ENCODE measurements at regions not wholly inside any gene's neighbourhood (a gene's known extent, or its start where the extent isn't known, plus 50 kb on each side); places are given as distances from the start of the nearest gene placed in this dataset.
"Not testable (repeated sequence)": the region's sequence is repeated elsewhere in the genome, so short reads cannot be mapped to it uniquely, and the experiment has no call there.

DNA sequence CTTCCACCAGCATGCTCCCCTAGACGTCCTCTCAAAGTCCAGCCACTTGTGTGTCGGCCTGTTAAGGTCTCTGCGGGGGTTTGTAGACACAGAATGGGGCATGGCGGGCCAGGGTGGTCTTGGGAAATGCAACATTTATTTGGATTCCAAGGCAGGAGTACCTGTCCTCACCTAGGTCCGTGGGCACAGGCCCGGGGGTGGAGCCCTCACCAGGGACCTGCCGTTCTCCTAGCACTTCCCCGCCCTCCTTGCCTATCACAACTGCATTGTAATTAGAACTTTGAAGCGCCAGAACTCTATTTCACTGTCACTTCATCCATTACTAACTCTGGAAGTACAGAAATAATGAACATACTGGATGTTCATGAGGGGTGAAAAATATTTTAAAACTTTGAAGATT, 268.3 kb upstream of the ACTBL2 start:
- no peaks in the 10 kb centered on the region for H3K36me3 Mint-ChIP-seq (ENCODE audit: low read depth)
- H3K27ac Mint-ChIP-seq = no peak overlapping the region
- H3K4me1 Mint-ChIP-seq (ENCODE audit: low read depth) = no peaks in the 10 kb centered on the region
- H3K27me3 Mint-ChIP-seq (ENCODE audit: low read depth) = peaks cover 3% of the 10 kb centered on the region
- H3K4me3 Mint-ChIP-seq (ENCODE audit: low read depth) = no peak overlapping the region
- no peak for DNase-seq (ENCODE audit: low spot score)
- intact Hi-C loops (cut with micrococcal nuclease) = no loop called here
- no peaks in the 10 kb centered on the region for H3K9me3 Mint-ChIP-seq

DNA sequence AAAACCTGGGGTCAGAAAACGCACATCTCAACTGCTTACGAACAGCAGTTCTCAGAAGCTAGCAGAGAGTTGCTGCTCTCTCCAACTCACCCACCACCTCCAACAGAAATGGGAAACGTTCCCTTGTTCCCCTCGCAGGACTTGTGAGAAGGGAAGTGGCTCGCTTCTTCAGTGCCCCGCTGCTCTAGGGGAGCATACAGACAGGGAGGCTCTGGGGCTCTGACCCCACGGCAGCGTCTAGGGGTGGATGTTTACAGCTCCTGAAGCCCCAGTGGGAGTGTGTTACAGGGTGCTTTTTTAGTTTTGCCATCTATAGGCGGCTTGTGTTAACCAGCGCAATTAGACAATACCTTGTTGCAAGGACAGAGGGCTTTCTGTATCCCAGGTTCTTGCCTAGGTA, 267.7 kb upstream of the ACTBL2 start:
- no peak overlapping the region for H3K4me3 Mint-ChIP-seq (ENCODE audit: low read depth)
- no peaks in the 10 kb centered on the region for H3K36me3 Mint-ChIP-seq (ENCODE audit: low read depth)
- intact Hi-C loops (cut with micrococcal nuclease) = no loop called here
- no peak overlapping the region for H3K27ac Mint-ChIP-seq
- DNase-seq (ENCODE audit: low spot score) = no peak
- H3K4me1 Mint-ChIP-seq (ENCODE audit: low read depth) = no peaks in the 10 kb centered on the region
- peaks cover 3% of the 10 kb centered on the region for H3K27me3 Mint-ChIP-seq (ENCODE audit: low read depth)
- no peaks in the 10 kb centered on the region for H3K9me3 Mint-ChIP-seq

DNA sequence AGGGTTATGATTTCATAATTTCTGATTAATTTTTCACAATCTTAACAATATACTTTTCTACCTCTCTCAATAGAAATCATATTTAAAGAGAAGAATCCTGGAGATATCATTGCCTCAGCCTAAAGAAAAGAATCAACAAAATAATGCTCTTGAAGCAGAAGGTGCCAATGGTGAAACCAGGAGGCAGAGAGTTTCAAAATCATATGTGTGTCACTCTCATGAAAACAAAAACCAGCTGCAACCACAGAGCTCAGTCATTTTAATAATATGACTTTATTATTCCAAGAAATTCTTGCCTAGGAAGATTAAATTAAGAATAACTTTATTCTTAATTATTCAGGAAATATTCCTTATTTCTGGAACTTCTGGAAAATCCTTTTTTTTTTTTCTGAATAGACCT, 266.8 kb upstream of the ACTBL2 start:
- intact Hi-C loops (cut with micrococcal nuclease) = no loop called here
- Mint-ChIP-seq H3K4me3 (ENCODE audit: low read depth) (no peak overlapping the region), H3K27me3 (ENCODE audit: low read depth) (peaks cover 6% of the 10 kb centered on the region), H3K9me3 (no peaks in the 10 kb centered on the region), H3K4me1 (ENCODE audit: low read depth) (no peaks in the 10 kb centered on the region), H3K36me3 (ENCODE audit: low read depth) (no peaks in the 10 kb centered on the region), H3K27ac (no peak overlapping the region)
- no peak for DNase-seq (ENCODE audit: low spot score)

DNA sequence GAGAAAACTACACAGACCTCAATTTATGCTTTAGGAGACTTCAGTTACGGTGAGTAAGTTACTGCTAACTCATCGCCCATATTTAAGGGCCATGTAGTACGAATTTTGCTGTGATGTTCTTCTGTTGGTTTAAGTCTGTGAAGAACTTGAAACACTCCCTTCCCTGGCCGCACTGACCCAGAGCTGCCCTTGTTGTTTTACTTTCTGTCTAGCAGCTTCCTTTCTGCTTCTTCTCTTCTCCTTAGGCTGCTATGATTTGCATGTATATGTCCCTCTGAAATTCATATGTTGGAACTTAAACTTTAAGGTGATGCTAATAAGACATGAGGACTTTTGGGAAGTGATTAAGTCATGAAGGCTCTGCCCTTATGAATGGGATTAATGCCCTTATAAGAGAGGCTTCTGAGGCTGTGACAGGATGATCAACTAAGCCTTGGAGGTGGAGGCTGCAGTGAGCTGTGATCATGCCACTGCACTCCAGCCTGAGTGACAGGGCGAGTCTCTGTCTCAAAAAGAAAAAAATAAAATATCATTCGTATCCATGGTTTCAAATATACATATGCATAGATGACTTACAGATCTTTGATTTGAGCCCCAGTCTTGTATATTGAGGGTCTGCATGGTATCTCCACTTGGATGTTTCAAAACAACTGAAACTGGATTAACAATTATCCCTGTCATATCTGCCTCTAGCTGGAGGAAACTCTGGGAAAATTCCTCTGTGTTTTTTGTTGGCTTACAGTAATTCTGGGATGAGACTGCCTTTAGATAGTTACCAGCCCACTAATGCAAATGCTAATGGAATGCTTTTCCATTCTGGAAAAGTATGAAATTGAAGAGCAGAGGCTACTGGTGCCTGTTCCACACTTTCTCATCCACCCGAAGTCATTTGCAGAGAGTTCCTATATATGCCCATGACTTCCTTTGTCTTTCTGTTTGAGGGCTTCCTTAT, 263.4 kb upstream of the ACTBL2 start:
- intact Hi-C loops (cut with micrococcal nuclease) = no loop called here
- Mint-ChIP-seq H3K4me3 (ENCODE audit: low read depth) (no peak overlapping the region), H3K36me3 (ENCODE audit: low read depth) (no peaks in the 10 kb centered on the region), H3K27ac (no peak overlapping the region), H3K9me3 (no peaks in the 10 kb centered on the region), H3K27me3 (ENCODE audit: low read depth) (peaks cover 6% of the 10 kb centered on the region), H3K4me1 (ENCODE audit: low read depth) (no peaks in the 10 kb centered on the region)
- no peak for DNase-seq (ENCODE audit: low spot score)

DNA sequence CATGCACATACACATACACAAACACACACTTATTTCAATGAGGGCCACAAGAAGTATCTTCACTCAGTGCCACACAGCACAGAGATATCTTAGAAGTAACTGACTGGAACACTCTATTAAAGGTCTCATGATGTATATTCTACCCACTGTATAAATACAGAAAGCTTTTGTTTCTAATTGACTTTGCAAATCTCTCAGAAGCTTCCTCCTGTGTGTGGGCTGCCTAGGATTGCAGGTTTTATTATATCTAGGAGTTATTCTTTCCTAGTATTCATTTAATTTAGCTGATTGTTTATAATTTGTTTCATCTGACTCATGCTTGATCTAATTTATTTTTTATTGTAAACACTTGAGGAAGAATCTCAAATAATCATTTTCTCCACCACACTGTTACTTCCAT, 262.4 kb upstream of the ACTBL2 start:
- intact Hi-C loops (cut with micrococcal nuclease) = no loop called here
- DNase-seq (ENCODE audit: low spot score) = no peak
- peaks cover 6% of the 10 kb centered on the region for H3K27me3 Mint-ChIP-seq (ENCODE audit: low read depth)
- no peak overlapping the region for H3K27ac Mint-ChIP-seq
- H3K9me3 Mint-ChIP-seq = no peaks in the 10 kb centered on the region
- no peaks in the 10 kb centered on the region for H3K4me1 Mint-ChIP-seq (ENCODE audit: low read depth)
- H3K36me3 Mint-ChIP-seq (ENCODE audit: low read depth) = no peaks in the 10 kb centered on the region
- no peak overlapping the region for H3K4me3 Mint-ChIP-seq (ENCODE audit: low read depth)

DNA sequence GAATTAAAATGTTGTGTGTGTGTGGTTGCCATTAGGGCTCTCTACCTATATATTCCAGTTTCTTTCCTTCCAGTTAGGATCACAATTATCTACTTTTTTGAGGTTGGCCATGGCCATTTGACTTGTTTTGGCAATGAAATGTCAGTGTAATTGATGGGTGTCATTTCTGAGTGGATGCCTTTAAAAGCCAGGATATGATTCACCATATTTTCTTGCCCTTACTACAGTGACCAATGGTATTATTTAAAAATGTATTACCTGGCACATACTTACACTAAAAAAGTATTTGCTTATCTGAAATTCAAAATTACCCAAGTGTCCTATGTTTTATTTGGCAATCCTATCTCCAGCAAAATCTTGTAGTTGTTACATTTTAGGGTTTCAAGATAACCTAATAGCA, 258.7 kb upstream of the ACTBL2 start:
- DNase-seq (ENCODE audit: low spot score) = no peak
- intact Hi-C loops (cut with micrococcal nuclease) = no loop called here
- no peaks in the 10 kb centered on the region for H3K36me3 Mint-ChIP-seq (ENCODE audit: low read depth)
- H3K27ac Mint-ChIP-seq = no peak overlapping the region
- no peaks in the 10 kb centered on the region for H3K9me3 Mint-ChIP-seq
- no peak overlapping the region for H3K4me3 Mint-ChIP-seq (ENCODE audit: low read depth)
- H3K4me1 Mint-ChIP-seq (ENCODE audit: low read depth) = no peaks in the 10 kb centered on the region
- H3K27me3 Mint-ChIP-seq (ENCODE audit: low read depth) = peaks cover 3% of the 10 kb centered on the region

DNA sequence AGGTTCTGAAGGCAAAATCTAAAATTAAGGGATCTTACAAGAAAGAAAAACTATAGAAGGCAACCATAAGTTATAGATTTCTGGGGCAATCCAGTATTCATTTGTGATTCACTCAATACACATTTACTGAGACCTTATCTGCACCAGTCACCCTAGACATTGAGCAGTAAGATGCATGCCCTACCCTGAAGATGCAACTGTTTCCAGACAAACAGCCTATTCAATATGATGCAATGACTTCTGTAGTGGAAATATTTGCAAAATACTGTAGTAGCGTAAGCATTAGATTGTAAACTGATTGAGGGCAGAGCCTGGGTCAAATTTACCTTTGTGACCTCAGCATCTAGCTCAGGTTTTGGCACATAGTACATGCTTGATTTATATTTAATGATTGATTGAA, 256.2 kb upstream of the ACTBL2 start:
- H3K27me3 Mint-ChIP-seq (ENCODE audit: low read depth) = no peaks in the 10 kb centered on the region
- H3K9me3 Mint-ChIP-seq = no peaks in the 10 kb centered on the region
- H3K4me1 Mint-ChIP-seq (ENCODE audit: low read depth) = no peaks in the 10 kb centered on the region
- no peak overlapping the region for H3K4me3 Mint-ChIP-seq (ENCODE audit: low read depth)
- H3K36me3 Mint-ChIP-seq (ENCODE audit: low read depth) = no peaks in the 10 kb centered on the region
- DNase-seq (ENCODE audit: low spot score) = no peak
- no peak overlapping the region for H3K27ac Mint-ChIP-seq
- intact Hi-C loops (cut with micrococcal nuclease) = no loop called here

DNA sequence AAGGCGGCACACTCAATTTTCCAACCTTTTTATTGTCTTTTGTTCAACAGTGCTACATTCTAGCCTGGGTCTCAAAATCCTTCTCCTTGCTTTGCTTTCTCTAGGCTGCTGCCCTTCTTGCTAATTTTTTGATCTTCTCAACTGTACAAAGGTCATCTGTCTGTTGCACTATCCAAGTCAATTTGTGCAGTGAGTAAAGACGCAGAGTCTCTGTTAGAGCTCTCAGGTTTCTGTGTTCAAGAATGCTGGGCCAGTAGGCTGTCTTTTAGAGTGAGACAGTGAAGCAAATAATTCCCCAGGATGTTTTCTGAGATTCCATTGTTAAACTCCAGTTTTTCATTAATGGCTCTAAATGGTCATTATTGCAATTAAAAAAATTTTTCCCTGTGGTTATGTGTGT, 255.7 kb upstream of the ACTBL2 start:
- DNase-seq (ENCODE audit: low spot score) = no peak
- Mint-ChIP-seq H3K9me3 (no peaks in the 10 kb centered on the region), H3K36me3 (ENCODE audit: low read depth) (no peaks in the 10 kb centered on the region), H3K27me3 (ENCODE audit: low read depth) (no peaks in the 10 kb centered on the region), H3K4me3 (ENCODE audit: low read depth) (no peak overlapping the region), H3K27ac (no peak overlapping the region), H3K4me1 (ENCODE audit: low read depth) (no peaks in the 10 kb centered on the region)
- intact Hi-C loops (cut with micrococcal nuclease) = no loop called here

DNA sequence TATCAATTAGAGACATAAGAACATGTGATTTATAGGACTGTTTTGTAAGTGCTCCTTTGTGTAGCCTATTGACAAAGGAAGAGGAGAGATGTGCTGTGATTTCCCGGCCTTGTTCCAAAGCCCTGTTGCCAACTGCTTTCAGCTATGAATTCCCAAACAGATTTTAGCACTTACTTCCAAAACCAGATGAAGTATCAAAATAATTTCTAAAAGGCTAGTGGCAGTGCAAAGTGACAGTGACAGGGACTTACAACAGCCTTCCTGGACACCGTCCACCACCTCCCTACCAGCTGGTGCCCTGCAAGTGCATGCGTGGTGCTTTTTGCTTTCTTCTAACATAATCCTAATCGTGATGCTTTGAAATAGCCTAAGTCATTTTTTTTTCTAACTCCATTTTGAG, 254.1 kb upstream of the ACTBL2 start:
- Mint-ChIP-seq H3K27ac (no peak overlapping the region), H3K4me3 (ENCODE audit: low read depth) (no peak overlapping the region), H3K27me3 (ENCODE audit: low read depth) (no peaks in the 10 kb centered on the region), H3K4me1 (ENCODE audit: low read depth) (no peaks in the 10 kb centered on the region), H3K9me3 (no peaks in the 10 kb centered on the region), H3K36me3 (ENCODE audit: low read depth) (no peaks in the 10 kb centered on the region)
- no peak for DNase-seq (ENCODE audit: low spot score)
- intact Hi-C loops (cut with micrococcal nuclease) = no loop called here

DNA sequence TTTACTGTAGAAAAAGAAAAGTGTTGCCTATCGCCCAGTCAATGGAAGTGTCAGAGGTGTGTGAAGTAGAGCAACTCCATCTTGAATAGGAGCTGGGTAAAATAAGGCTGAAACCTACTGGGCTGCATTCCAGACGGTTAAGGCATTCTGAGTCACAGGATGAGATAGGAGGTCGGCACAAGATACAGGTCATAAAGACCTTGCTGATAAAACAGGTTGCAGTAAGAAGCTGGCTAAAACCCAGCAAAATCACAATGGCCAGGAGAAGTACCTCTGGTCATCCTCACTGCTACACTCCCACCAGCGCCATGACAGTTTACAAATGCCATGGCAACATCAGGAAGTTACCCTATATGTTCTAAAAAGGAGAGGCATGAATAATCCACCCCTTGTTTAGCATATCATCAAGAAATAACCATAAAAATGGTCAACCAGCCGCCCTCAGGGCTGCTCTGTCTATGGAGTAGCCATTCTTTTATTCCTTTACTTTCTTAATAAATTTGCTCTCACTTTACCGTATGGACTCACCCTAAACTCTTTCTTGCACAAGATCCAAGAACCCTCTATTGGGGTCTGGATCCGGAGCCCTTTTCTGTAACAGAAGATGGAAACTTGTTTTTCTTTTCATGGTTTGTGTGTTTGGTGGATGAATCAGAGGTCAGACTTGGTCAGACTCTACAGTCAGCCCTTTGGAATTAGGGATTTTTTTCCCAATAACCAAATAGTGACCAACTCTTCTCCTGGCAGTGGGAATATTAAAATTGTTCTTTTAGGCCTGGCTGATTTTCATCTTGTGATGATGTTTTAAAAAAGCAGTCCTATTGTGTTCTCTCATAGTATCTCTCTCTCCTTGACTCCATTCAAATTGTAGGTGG, 252.9 kb upstream of the ACTBL2 start:
- H3K27ac Mint-ChIP-seq; H3K36me3 Mint-ChIP-seq (ENCODE audit: low read depth); intact Hi-C loops (cut with micrococcal nuclease): not testable (repeated sequence)

DNA sequence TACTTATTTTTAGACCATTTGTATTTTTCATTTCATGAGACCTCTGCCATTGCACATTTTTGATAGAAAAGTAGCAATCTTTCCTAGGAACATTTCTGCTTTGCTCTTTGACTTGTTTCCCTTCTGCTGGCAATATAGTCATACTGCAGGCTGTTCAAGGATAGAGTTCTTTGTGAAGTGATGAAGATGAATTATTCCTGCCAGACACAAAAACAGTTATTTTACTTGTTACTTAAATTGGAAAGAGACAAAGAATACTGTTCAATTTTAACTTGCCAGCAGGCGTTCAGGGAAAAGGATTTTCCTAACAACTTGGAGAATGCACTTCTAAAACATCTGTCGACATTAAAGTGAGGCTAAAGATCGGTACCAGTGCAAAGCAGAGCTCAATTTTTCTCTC, 251.7 kb upstream of the ACTBL2 start:
- DNase-seq (ENCODE audit: low spot score) = no peak
- H3K9me3 Mint-ChIP-seq = no peaks in the 10 kb centered on the region

More for the DNA sequence above, 252.9 kb upstream of the ACTBL2 start:
- H3K4me1 Mint-ChIP-seq (ENCODE audit: low read depth); H3K4me3 Mint-ChIP-seq (ENCODE audit: low read depth); H3K27me3 Mint-ChIP-seq (ENCODE audit: low read depth); H3K9me3 Mint-ChIP-seq; DNase-seq (ENCODE audit: low spot score): not testable (repeated sequence)

DNA sequence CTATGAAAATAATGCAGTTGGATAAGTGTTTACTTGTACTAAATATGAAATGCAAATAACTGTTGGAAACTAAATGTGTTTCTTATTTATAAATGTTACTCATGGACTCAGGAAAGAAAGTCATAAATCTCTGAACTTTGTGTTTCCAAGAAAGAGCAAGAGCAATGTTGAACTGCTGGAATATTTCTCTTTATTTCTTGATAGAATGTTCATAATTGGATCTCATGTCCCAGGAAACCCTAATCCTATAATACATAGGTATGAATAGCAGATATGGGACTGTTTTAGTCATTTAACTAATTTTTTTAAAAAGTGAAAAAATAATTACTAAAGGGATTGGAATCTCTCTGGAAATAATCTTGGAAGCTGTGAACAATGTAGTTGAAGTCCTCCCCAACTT, 245.0 kb upstream of the ACTBL2 start:
- intact Hi-C loops (cut with micrococcal nuclease) = no loop called here
- no peak overlapping the region for H3K27ac Mint-ChIP-seq
- DNase-seq (ENCODE audit: low spot score) = no peak
- no peaks in the 10 kb centered on the region for H3K36me3 Mint-ChIP-seq (ENCODE audit: low read depth)
- H3K4me3 Mint-ChIP-seq (ENCODE audit: low read depth) = no peak overlapping the region
- no peaks in the 10 kb centered on the region for H3K4me1 Mint-ChIP-seq (ENCODE audit: low read depth)
- H3K27me3 Mint-ChIP-seq (ENCODE audit: low read depth) = peaks cover 9% of the 10 kb centered on the region
- H3K9me3 Mint-ChIP-seq = no peaks in the 10 kb centered on the region

More for the DNA sequence above, 251.7 kb upstream of the ACTBL2 start:
- no peak overlapping the region for H3K27ac Mint-ChIP-seq
- no peaks in the 10 kb centered on the region for H3K36me3 Mint-ChIP-seq (ENCODE audit: low read depth)
- H3K4me3 Mint-ChIP-seq (ENCODE audit: low read depth) = no peak overlapping the region
- intact Hi-C loops (cut with micrococcal nuclease) = no loop called here
- H3K4me1 Mint-ChIP-seq (ENCODE audit: low read depth) = no peaks in the 10 kb centered on the region
- peaks cover 2% of the 10 kb centered on the region for H3K27me3 Mint-ChIP-seq (ENCODE audit: low read depth)
